HepG2 (cell line): ENCODE measurements at regions not wholly inside any gene's neighbourhood (a gene's known extent, or its start where the extent isn't known, plus 50 kb on each side); places are given as distances from the start of the nearest gene placed in this dataset.

Experiments used
- ATAC-seq: fragments of 200-7000 bp; cut with Tn5 transposase; 3 replicates; pipeline ENCODE4 v1.9.1; 2020; ENCODE audit warnings: mild to moderate bottlenecking, moderate library complexity
- BruUV-seq: library from RNA; stranded (reverse); fragments of 400-500 nt; replicated peaks from 2 replicates; lab custom pipeline; 2021; lab: Mats Ljungman, UMichigan
- CTCF ChIA-PET: fragments of 300-600 bp; formaldehyde crosslinking; extraction: SDS; loops from one replicate; lab custom pipeline; 2021; ENCODE audit warnings: low total read pairs, inconsistent platforms, low intra/inter-chr PET ratio; lab: Yijun Ruan, JAX
- POLR2A ChIA-PET: fragments of 350-600 bp; sonication (Branson Sonifier 250); formaldehyde crosslinking; loops from one replicate; lab custom pipeline; 2020; ENCODE audit warnings: antibody characterized with exemption, inconsistent platforms; lab: Yijun Ruan, JAX
- DNase-seq: peaks from one replicate; pipeline ENCODE4 v3.0.0-alpha.2; 2015; ENCODE audit warnings: low spot score
- FAIRE-seq: peaks from 3 replicates; lab custom pipeline; 2011; peaks lifted over from hg19 to GRCh38; lab: Jason Lieb, UNC
- H2AFZ ChIP-seq: one replicate; pipeline ENCODE4 v1.6.1; 2011; ENCODE audit warnings: low read length, inconsistent platforms
- H3K27ac ChIP-seq: fragments of 300-600 bp; 3 replicates; pipeline ENCODE4 v1.8.0; 2011; ENCODE audit warnings: mixed run types, mild to moderate bottlenecking, mixed read lengths, low read length, inconsistent platforms; ENCODE audit not compliant: insufficient read depth; ENCODE audit errors: extremely low read length
- H3K27me3 ChIP-seq, 2 experiments: fragments of 200-600 bp in 1 of 2; 2 replicates in 1 of 2; 3 replicates in 1 of 2; pipeline versions ENCODE4 v1.6.0 to v1.8.0; 2011; ENCODE audit warnings: low read length in 2 of 2, mild to moderate bottlenecking in 2 of 2, moderate library complexity in 2 of 2, inconsistent platforms in 1 of 2; ENCODE audit not compliant: insufficient read depth in 2 of 2, control insufficient read depth in 1 of 2
- H3K36me3 ChIP-seq, 2 experiments: fragments of 200-600 bp in 1 of 2; replicated peaks in 1 of 2; 2 replicates in 1 of 2; 3 replicates in 1 of 2; pipeline versions ENCODE4 v1.5.1 to v1.8.0; 2011; ENCODE audit warnings: low read length in 2 of 2, inconsistent platforms in 1 of 2; ENCODE audit not compliant: insufficient read depth in 2 of 2, control insufficient read depth in 1 of 2
- H3K4me1 ChIP-seq: 2 replicates; pipeline ENCODE4 v1.5.1; 2012; ENCODE audit warnings: low read length, inconsistent platforms; ENCODE audit not compliant: insufficient read depth
- H3K4me2 ChIP-seq: 2 replicates; pipeline ENCODE4 v1.6.0; 2011; ENCODE audit warnings: low read depth, low read length, inconsistent platforms
- H3K4me3 ChIP-seq, 3 experiments: fragments of 200-600 bp in 1 of 3; sonication (generic), shearing (Covaris generic) in 1 of 3; replicated peaks in 1 of 3; 2 replicates each; pipeline ENCODE4 v1.5.1; 2011 to 2016; ENCODE audit warnings: low read length in 3 of 3, inconsistent platforms in 2 of 3, low read depth in 2 of 3, mild to moderate bottlenecking in 2 of 3, control low read depth in 1 of 3, mixed read lengths in 1 of 3; ENCODE audit not compliant: insufficient read depth in 1 of 3
- H3K79me2 ChIP-seq: one replicate; pipeline ENCODE4 v1.6.1; 2011; ENCODE audit warnings: low read length, inconsistent platforms; ENCODE audit not compliant: insufficient read depth
- H3K9ac ChIP-seq: 2 replicates; pipeline ENCODE4 v1.6.0; 2011; ENCODE audit warnings: mild to moderate bottlenecking, low read depth, low read length, inconsistent platforms; ENCODE audit not compliant: insufficient read depth
- H3K9me3 ChIP-seq: 2 replicates; pipeline ENCODE4 v1.5.1; 2012; ENCODE audit warnings: mild to moderate bottlenecking, low read length
- H4K20me1 ChIP-seq: 2 replicates; pipeline ENCODE4 v1.6.0; 2011; ENCODE audit warnings: inconsistent platforms, mild to moderate bottlenecking, low read length, moderate library complexity; ENCODE audit not compliant: insufficient read depth
- NCOA2 ChIP-seq: sonication (generic); formaldehyde crosslinking; IDR thresholded peaks from 2 replicates; pipeline ENCODE4 v1.8.0; 2022; ENCODE audit warnings: inconsistent platforms
- YEATS4 ChIP-seq: sonication (generic); formaldehyde crosslinking; IDR thresholded peaks from 2 replicates; pipeline ENCODE4 v1.4.0; 2020; ENCODE audit warnings: missing genetic modification reagents, borderline replicate concordance
- ZFY ChIP-seq: sonication (generic); formaldehyde crosslinking; IDR thresholded peaks from 2 replicates; pipeline ENCODE4 v1.4.0; 2020; ENCODE audit warnings: missing genetic modification reagents
- ZNF142 ChIP-seq: sonication (generic); formaldehyde crosslinking; IDR thresholded peaks from 2 replicates; pipeline ENCODE4 v1.4.0; 2020; ENCODE audit warnings: missing genetic modification reagents
- ZNF143 ChIP-seq: sonication (generic); formaldehyde crosslinking; IDR thresholded peaks from 2 replicates; pipeline ENCODE4 v1.4.0; 2020; ENCODE audit warnings: missing genetic modification reagents
- ZNF235 ChIP-seq: sonication (generic); formaldehyde crosslinking; IDR thresholded peaks from 2 replicates; pipeline ENCODE4 v1.8.1; 2023; ENCODE audit warnings: mild to moderate bottlenecking, missing genetic modification reagents, borderline replicate concordance
- ZNF562 ChIP-seq: sonication (generic); formaldehyde crosslinking; IDR thresholded peaks from 2 replicates; pipeline ENCODE4 v1.8.0; 2022; ENCODE audit warnings: missing genetic modification reagents, borderline replicate concordance
- WGBS: methylation state at CpG from one replicate; pipeline ENCODE4 v1.1.6; 2017; ENCODE audit warnings: low lambda C conversion rate; 5-methylcytosine and 5-hydroxymethylcytosine counted together
- in situ Hi-C: cut with HindIII; loops from 2 replicates; pipeline ENCODE4 v1.10.0; 2017; ENCODE audit warnings: low pct_unique_long_range_greater_than_20kb; ENCODE audit not compliant: extremely low pct_ligation_motif_present
- intact Hi-C: fragments of 100-400 bp; cut with micrococcal nuclease; formaldehyde crosslinking; loops from one replicate; pipeline ENCODE4 v1.10.0; 2022; ENCODE audit not compliant: unreplicated experiment

GRCh38 chr4:100695039-100695654 is 177.3 kb upstream of the EMCN start:
- ATAC-seq (no peak), FAIRE-seq (no peak), DNase-seq (no peak)
- H3K9ac ChIP-seq, result no peak overlapping the region
- H3K4me2 ChIP-seq, result no peak overlapping the region
- H3K9me3 ChIP-seq, result no peaks in the 10 kb centered on the region
- H2AFZ ChIP-seq, result no peak overlapping the region
- H3K27me3 ChIP-seq, result no peaks in the 10 kb centered on the region; a peak in 1 of 5 replicates
- H4K20me1 ChIP-seq, result no peaks in the 10 kb centered on the region
- no peaks in the 10 kb centered on the region for H3K36me3 ChIP-seq
- H3K4me3 ChIP-seq, result no peak overlapping the region
- BruUV-seq, result no TSS peak
- H3K4me1 ChIP-seq, result no peaks in the 10 kb centered on the region
- H3K27ac ChIP-seq, result no peak overlapping the region
- no peaks in the 10 kb centered on the region for H3K79me2 ChIP-seq
- in situ Hi-C loops, result no loop called here
- ChIA-PET CTCF (no interaction called here), POLR2A (no interaction called here)
- intact Hi-C loops, result no loop called here
- TF ChIP-seq NCOA2 (no peak), ZNF562 (CRISPR knock-in tag) (no peak), YEATS4 (CRISPR knock-in tag) (no peak), ZNF235 (CRISPR knock-in tag) (no peak), ZNF142 (CRISPR knock-in tag) (no peak), ZNF143 (CRISPR knock-in tag) (no peak), ZFY (CRISPR knock-in tag) (no peak)
- WGBS, result 0% methylated on average over 3 of the region's 3 CpGs
